Lower leg skin (tissue), 4 donors: ENCODE measurements at regions not wholly inside any gene's neighbourhood (a gene's known extent, or its start where the extent isn't known, plus 50 kb on each side); places are given as distances from the start of the nearest gene placed in this dataset.
"Not testable (repeated sequence)": the region's sequence is repeated elsewhere in the genome, so short reads cannot be mapped to it uniquely, and the experiment has no call there.

Source experiments
- DNase-seq, 2 donors: peaks; one replicate each; pipeline ENCODE4 v3.0.0-alpha.2; 2019; ENCODE audit warnings: low spot score in 2 of 2
- H3K4me3 ChIP-seq: fragments of 200-600 bp; sonication (generic); 2 replicates; pipeline ENCODE4 v1.5.1; 2017; ENCODE audit warnings: mild to moderate bottlenecking, low read depth; ENCODE audit not compliant: poor library complexity, severe bottlenecking
- POLR2A ChIP-seq, 2 donors: fragments of 450-650 bp; IDR thresholded peaks; one replicate each; pipeline ENCODE4 v1.6.1; 2016 to 2017; ENCODE audit warnings: antibody characterized with exemption in 2 of 2, mild to moderate bottlenecking in 1 of 2, moderate library complexity in 1 of 2
- WGBS, 2 donors: methylation state at CpG; one replicate each; pipeline ENCODE4 v1.1.5; 2018; 5-methylcytosine and 5-hydroxymethylcytosine counted together
- intact Hi-C: fragments of 100-400 bp; cut with DNase I; formaldehyde crosslinking; loops from one replicate; pipeline ENCODE4 v1.15.0; 2023; ENCODE audit warnings: low total_unique reads
- TF ChIP-seq, protein P1 (sequence below), 3 donors: fragments of 450-650 bp; IDR thresholded peaks; one replicate each; pipeline ENCODE4 v1.5.1; 2016; ENCODE audit warnings: antibody characterized with exemption in 3 of 3, mild to moderate bottlenecking in 3 of 3, moderate library complexity in 2 of 3

GRCh38 chr6:5828296-5828695 is 178.4 kb downstream of the NRN1 start:
- intact Hi-C loops: no loop called here
- 82 to 89% methylated on average over 11 of the region's 11 CpGs for WGBS, 2 donors
- H3K4me3 ChIP-seq: no peak overlapping the region

GRCh38 chr6:5827056-5827904 is 179.4 kb downstream of the NRN1 start:
- no peak for DNase-seq
- 65 to 73% methylated on average over 14 of the region's 14 CpGs for WGBS, 2 donors
- H3K4me3 ChIP-seq: no peak overlapping the region
- intact Hi-C loops: no loop called here
- no peak for TF ChIP-seq POLR2A (IDR thresholded peaks at IDR 0.05)
- TF ChIP-seq, protein P1, sequence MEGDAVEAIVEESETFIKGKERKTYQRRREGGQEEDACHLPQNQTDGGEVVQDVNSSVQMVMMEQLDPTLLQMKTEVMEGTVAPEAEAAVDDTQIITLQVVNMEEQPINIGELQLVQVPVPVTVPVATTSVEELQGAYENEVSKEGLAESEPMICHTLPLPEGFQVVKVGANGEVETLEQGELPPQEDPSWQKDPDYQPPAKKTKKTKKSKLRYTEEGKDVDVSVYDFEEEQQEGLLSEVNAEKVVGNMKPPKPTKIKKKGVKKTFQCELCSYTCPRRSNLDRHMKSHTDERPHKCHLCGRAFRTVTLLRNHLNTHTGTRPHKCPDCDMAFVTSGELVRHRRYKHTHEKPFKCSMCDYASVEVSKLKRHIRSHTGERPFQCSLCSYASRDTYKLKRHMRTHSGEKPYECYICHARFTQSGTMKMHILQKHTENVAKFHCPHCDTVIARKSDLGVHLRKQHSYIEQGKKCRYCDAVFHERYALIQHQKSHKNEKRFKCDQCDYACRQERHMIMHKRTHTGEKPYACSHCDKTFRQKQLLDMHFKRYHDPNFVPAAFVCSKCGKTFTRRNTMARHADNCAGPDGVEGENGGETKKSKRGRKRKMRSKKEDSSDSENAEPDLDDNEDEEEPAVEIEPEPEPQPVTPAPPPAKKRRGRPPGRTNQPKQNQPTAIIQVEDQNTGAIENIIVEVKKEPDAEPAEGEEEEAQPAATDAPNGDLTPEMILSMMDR (IDR thresholded peaks at IDR 0.05): no peak

More at GRCh38 chr6:5828296-5828695, 178.4 kb downstream of the NRN1 start:
- TF ChIP-seq POLR2A (IDR thresholded peaks at IDR 0.05): no peak
- TF ChIP-seq, protein P1 (IDR thresholded peaks at IDR 0.05): no peak
- DNase-seq: no peak

DNA sequence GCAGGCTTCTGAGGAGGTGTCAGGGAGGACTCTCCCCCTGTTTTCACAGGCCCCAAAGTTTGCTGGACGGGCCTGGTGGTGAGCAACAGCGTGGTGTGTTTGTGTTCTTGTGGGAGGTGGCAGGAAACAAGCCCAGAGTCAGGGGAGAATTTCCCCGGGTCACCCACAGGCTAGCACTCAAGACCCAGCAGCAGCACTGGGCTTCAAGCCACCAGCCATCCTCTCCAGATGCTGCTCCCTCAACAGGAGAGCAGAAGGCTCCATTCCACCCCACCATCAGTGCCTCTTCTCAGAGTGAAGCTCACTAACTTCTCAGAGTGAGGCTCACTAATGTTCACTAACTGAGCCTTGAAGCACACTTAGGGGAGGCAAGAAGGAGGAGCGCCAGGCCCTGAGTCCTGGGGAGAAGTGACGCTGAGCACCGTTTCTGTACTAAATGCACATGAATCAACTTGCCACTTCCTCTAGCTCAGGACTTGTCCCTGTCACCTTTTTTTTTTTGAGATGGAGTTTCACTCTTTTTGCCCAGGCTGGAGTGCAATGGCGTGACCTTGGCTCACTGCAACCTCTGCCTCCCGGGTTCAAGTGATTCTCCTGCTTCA is 182.2 kb downstream of the NRN1 start:
- intact Hi-C loops: not testable (repeated sequence)

More for the DNA sequence above, 182.2 kb downstream of the NRN1 start:
- 86 to 90% methylated on average over 8 of the region's 8 CpGs for WGBS, 2 donors
- DNase-seq, H3K4me3 ChIP-seq: not testable (repeated sequence)
